Ammon's horn (tissue), 1 donor: ENCODE measurements at regions not wholly inside any gene's neighbourhood (a gene's known extent, or its start where the extent isn't known, plus 50 kb on each side); places are given as distances from the start of the nearest gene placed in this dataset.
"Not testable (repeated sequence)": the region's sequence is repeated elsewhere in the genome, so short reads cannot be mapped to it uniquely, and the experiment has no call there.

Experiments
- DNase-seq: peaks from one replicate; pipeline ENCODE4 v3.0.0-alpha.2; 2016; ENCODE audit warnings: low spot score

DNA sequence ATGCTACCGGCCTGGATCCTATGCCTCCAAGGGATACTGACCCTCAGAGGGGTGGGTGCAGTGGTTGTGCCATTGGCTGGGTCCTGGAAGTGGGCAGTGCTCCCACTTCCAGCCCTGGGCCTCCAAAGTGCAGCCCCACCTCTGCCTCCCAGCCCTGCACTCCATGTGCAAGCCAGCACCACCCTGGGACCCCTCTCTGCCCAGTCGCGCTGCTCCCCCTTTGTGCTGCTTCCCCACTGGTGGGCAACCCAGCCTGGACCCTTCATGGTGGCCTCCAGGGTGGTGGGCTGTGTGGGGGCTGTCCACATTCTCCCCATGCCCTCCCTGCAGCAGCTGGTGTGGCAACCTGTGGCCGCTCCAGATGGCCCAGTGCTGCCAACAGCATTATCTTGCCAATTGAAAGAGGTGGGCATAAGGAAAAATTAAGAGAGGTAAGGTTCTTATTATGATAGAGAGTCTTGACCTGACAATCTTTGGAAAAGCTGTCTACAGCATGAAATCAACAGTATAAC lies 309.7 kb downstream of the GUCY2F start:
- no peak for DNase-seq

GRCh38 chrX:109155161-109155560 lies 326.7 kb downstream of the GUCY2F start:
- no peak for DNase-seq

- DNase-seq = not testable (repeated sequence)
Observed at GRCh38 chrX:109144173-109144572, 337.7 kb downstream of the GUCY2F start.

- no peak for DNase-seq
Observed at GRCh38 chrX:109140463-109140862, 341.4 kb downstream of the GUCY2F start.

DNA sequence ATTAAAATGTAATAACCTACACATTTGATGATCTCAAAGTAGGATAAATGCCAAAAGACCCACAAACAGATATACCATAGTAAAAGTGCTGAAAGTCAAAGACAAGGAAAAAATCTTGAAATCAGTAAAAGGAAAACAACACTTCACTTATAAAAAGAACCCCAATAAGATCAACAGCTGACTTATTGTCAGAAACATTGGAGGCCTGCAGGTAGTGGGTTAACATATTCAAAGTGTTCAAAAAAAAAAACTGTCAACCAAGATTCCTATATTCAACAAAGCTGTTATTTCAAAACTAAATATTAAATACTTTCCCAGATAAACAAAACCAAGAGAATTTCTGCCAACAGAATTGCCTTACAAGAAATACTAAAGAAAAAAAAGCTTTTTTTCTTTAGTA lies 347.1 kb downstream of the GUCY2F start:
- DNase-seq = no peak

GRCh38 chrX:109125304-109125703 lies 356.6 kb downstream of the GUCY2F start:
- no peak for DNase-seq

DNA sequence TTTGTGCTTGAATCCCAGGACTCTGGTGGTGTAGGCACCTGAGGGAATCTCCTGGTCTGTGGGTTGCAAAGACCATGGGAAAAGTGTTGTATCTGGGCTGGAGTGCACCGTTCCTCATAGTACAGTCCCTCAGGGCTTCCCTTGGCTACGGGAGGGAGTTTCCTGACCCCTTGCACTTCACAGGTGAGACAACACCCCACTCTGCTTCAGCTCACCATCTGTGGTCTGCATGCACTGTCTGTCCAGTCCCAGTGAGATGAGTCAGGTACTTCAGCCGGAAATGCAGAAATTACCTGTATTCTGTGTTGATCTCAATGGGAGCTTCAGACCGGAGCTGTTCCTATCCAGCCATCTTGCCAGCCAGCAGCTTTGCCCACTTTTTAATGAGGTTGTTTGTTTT lies 353.0 kb upstream of the IRS4 start:
- DNase-seq = no peak

- no peak for DNase-seq
Observed at GRCh38 chrX:109077788-109078187, 341.4 kb upstream of the IRS4 start.

- not testable (repeated sequence) for DNase-seq
Observed at GRCh38 chrX:109054181-109054581, 317.8 kb upstream of the IRS4 start.

DNA sequence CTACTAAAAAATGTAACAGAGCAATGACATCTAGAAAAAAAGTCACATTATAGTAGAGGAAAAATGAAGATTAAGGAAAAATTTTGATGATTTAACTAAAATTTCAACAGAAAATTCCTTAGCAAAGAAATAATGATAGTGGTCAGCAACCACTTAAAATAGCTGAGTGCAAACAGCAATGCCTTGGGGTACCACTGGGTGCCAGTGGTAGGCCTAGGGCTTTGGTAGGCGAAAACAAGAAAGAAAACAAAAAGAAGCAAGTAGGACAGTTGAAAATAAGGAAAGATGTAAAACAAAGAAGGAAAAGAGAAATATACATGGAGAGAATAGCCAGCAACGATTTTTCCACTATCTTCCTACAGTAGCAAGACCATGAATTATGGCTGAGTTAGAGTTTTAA lies 313.5 kb upstream of the IRS4 start:
- no peak for DNase-seq

DNA sequence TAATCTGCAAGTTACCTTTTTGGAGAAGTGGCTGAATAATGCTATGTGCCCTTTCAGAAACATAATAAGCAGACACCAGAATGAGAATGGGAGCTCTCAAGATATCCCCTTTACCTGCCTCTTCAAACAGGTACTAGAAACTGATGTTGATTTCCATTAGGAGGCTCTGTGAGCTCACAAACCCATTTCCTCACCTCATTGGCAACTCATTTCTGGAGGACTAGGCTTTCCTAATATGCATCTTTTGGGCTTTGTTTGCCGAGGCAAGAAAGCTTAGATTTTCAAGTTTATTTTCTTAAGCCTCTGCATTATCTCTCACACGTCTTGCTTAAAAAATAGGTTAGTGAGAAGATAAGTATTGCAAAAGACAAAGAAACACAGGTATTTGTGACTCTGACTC lies 313.1 kb upstream of the IRS4 start:
- no peak for DNase-seq

DNA sequence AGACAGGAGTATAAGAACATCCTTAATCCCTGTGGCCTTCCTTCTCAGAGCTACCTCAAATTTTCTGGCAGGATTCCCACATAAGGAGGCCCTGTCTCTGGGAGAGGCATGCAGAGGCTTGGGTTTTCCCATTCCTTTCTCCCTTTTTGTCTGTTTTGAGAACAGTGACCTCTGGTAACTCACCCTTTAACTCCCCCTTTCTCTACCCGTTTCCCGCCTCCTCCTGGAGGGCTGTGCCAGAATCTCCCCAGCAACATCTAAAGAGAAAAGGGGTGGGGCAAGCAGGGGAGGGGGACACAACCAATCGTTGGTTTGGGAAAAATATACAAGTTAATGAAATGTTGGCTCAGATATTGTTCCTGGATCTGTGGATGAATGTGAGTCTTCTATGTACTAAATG lies 303.7 kb upstream of the IRS4 start:
- DNase-seq = no peak

GRCh38 chrX:109036624-109037023 lies 300.3 kb upstream of the IRS4 start:
- no peak for DNase-seq

DNA sequence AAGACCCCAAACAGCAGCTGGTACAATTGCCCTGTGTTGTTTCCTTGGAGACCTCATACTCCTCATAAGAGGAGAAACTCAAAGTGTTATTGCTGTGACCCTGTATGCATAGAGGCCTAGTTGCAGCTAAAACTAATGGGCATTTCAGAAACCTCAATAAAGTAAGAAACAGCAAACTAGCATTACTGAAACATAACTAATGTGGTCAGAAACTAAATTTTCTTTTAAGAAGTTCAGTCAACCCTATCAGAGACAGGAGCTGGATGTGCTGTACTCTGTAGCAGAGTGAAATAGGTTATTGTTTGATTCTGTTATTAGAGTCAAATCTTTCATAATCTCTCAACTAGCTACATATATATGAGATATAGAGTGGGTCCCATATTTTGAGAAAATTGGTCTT lies 257.5 kb upstream of the IRS4 start:
- DNase-seq = no peak

DNA sequence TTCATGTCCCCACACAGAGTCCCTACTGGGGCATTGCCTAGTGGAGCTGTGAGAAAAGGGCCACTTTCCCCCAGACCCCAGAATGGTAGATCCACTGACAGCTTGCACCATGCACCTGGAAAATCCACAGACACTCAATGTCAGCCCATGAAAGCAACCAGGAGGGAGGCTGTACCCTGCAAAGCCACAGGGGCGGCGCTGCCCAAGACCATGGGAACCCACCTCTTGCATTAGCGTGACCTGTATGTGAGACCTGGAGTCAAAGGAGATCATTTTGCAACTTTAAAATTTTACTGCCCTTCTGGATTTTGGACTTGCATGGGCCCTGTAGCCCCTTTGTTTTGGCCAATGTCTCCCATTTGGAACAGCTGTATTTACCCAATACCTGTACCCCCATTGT lies 236.5 kb upstream of the IRS4 start:
- DNase-seq = not testable (repeated sequence)

- DNase-seq = no peak
Observed at GRCh38 chrX:108947205-108947604, 210.8 kb upstream of the IRS4 start.

DNA sequence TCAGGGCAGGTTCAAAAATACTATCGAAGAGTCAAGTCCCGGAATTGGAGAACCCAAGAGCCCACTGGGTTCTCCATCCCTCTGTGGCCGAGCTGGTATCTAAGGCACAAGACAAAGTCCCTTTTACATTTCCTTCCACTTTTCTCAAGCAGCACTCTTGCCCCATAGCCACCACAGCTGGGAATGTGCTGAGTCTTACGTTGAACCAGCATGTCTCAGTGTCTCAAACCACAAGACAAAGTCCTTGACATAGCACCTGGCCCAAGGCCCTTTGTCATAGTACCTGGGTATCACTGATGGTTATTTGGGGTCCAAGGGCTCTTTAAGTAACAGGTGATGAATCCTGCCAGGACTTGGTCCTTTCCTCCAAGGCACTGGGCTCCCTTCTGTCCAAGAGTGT lies 210.2 kb upstream of the IRS4 start:
- no peak for DNase-seq

GRCh38 chrX:108945883-108946523 lies 209.6 kb upstream of the IRS4 start:
- DNase-seq = no peak

DNA sequence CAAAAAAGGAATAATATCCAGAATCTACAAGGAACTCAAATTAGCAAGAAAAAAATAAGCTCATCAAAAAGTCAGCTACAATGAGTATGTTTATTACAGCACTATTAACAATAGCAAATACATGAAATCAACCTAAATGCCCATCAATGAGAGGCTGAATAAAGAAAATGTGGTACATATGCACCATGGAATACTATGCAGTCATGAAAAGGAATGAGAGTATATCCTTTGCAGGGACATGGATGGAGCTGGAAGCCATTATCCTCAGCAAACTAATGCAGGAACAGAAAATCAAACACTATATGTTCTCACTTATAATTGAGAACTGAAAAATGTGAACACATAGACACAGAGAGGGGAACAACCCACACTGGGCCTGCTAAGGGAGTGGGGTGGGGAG lies 178.4 kb upstream of the IRS4 start:
- DNase-seq = no peak

- DNase-seq = not testable (repeated sequence)
Observed at GRCh38 chrX:108903831-108904230, 167.5 kb upstream of the IRS4 start.

GRCh38 chrX:108900333-108900732 lies 164.0 kb upstream of the IRS4 start:
- no peak for DNase-seq

GRCh38 chrX:108896349-108896748 lies 160.0 kb upstream of the IRS4 start:
- not testable (repeated sequence) for DNase-seq

- DNase-seq = no peak
Observed at GRCh38 chrX:108892501-108892900, 156.1 kb upstream of the IRS4 start.

GRCh38 chrX:108875548-108875947 lies 139.2 kb upstream of the IRS4 start:
- no peak for DNase-seq
